IPS-18a (cell line): ENCODE measurements at regions not wholly inside any gene's neighbourhood (a gene's known extent, or its start where the extent isn't known, plus 50 kb on each side); places are given as distances from the start of the nearest gene placed in this dataset.

Experiments
- H3K27ac ChIP-seq: one replicate; pipeline ENCODE4 v1.5.1; 2013; ENCODE audit warnings: low read length
- H3K27me3 ChIP-seq: one replicate; pipeline ENCODE4 v1.6.1; 2013; ENCODE audit warnings: mild to moderate bottlenecking, low read length; ENCODE audit not compliant: control insufficient read depth, insufficient read depth
- H3K36me3 ChIP-seq: one replicate; pipeline ENCODE4 v1.6.1; 2013; ENCODE audit warnings: low read depth, low read length; ENCODE audit not compliant: control insufficient read depth
- H3K4me1 ChIP-seq: one replicate; pipeline ENCODE4 v1.6.1; 2013; ENCODE audit warnings: low read depth, low read length; ENCODE audit not compliant: control insufficient read depth
- H3K4me3 ChIP-seq: one replicate; pipeline ENCODE4 v1.5.1; 2013; ENCODE audit warnings: low read length
- H3K9ac ChIP-seq: one replicate; pipeline ENCODE4 v1.6.1; 2013; ENCODE audit warnings: mild to moderate bottlenecking, low read length, moderate library complexity
- H3K9me3 ChIP-seq: one replicate; pipeline ENCODE4 v1.6.1; 2013; ENCODE audit warnings: low read depth, low read length; ENCODE audit not compliant: control insufficient read depth

- H3K36me3 ChIP-seq, result no peaks in the 10 kb centered on the region
- H3K4me1 ChIP-seq, result peaks cover 6% of the 10 kb centered on the region
- no peak overlapping the region for H3K27ac ChIP-seq
- no peak overlapping the region for H3K9ac ChIP-seq
- H3K9me3 ChIP-seq, result no peaks in the 10 kb centered on the region
- no peak overlapping the region for H3K4me3 ChIP-seq
- H3K27me3 ChIP-seq, result no peaks in the 10 kb centered on the region
Measured at GRCh38 chr14:57085801-57086200, 182.9 kb downstream of the EXOC5 start.

- Histone ChIP-seq H3K36me3 (no peaks in the 10 kb centered on the region), H3K27ac (no peak overlapping the region), H3K9me3 (no peaks in the 10 kb centered on the region), H3K27me3 (no peaks in the 10 kb centered on the region), H3K4me1 (peaks cover 8% of the 10 kb centered on the region), H3K9ac (no peak overlapping the region), H3K4me3 (no peak overlapping the region)
Measured at GRCh38 chr14:57085043-57085442, 183.7 kb downstream of the EXOC5 start.

- Histone ChIP-seq H3K36me3 (no peaks in the 10 kb centered on the region), H3K4me1 (peaks cover 11% of the 10 kb centered on the region), H3K9ac (no peak overlapping the region), H3K27me3 (no peaks in the 10 kb centered on the region), H3K4me3 (no peak overlapping the region), H3K27ac (no peak overlapping the region), H3K9me3 (no peaks in the 10 kb centered on the region)
Measured at GRCh38 chr14:57080691-57081090, 188.0 kb downstream of the EXOC5 start.

DNA sequence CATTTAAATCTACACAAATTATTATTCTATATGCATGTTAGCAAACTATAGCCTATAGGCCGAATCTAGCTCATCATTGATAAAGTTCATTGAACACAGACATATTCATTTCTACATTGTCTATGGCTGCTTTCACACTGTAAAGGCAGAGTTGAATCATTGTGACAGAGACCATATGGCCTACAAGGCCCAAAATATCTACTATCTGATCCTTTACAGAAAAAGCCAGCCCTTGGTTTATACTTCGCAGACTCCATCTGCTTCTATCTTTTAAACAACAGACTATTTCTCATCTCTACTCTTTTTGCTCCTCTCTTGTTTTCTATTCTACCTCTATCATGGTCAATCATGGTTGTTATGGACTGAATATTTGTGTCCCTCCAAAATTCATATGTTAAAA, 190.7 kb downstream of the EXOC5 start:
- Histone ChIP-seq H3K27ac (no peak overlapping the region), H3K4me3 (no peak overlapping the region), H3K9ac (no peak overlapping the region), H3K27me3 (no peaks in the 10 kb centered on the region), H3K4me1 (peaks cover 11% of the 10 kb centered on the region), H3K9me3 (no peaks in the 10 kb centered on the region), H3K36me3 (no peaks in the 10 kb centered on the region)

GRCh38 chr14:57073986-57074385, 194.7 kb downstream of the EXOC5 start:
- no peak overlapping the region for H3K27ac ChIP-seq
- H3K9me3 ChIP-seq, result no peaks in the 10 kb centered on the region
- no peak overlapping the region for H3K4me3 ChIP-seq
- no peaks in the 10 kb centered on the region for H3K27me3 ChIP-seq
- H3K9ac ChIP-seq, result no peak overlapping the region
- H3K4me1 ChIP-seq, result no peaks in the 10 kb centered on the region
- H3K36me3 ChIP-seq, result no peaks in the 10 kb centered on the region

- Histone ChIP-seq H3K9ac (no peak overlapping the region), H3K4me3 (no peak overlapping the region), H3K4me1 (peaks cover 4% of the 10 kb centered on the region), H3K36me3 (no peaks in the 10 kb centered on the region), H3K27me3 (peaks cover 2% of the 10 kb centered on the region), H3K27ac (no peak overlapping the region), H3K9me3 (no peaks in the 10 kb centered on the region)
Measured at GRCh38 chr14:57071639-57072038, 197.1 kb downstream of the EXOC5 start.

GRCh38 chr14:57069702-57070101, 199.0 kb downstream of the EXOC5 start:
- Histone ChIP-seq H3K36me3 (no peaks in the 10 kb centered on the region), H3K27me3 (peaks cover 8% of the 10 kb centered on the region), H3K9me3 (no peaks in the 10 kb centered on the region), H3K27ac (no peak overlapping the region), H3K4me3 (no peak overlapping the region), H3K4me1 (peaks cover 4% of the 10 kb centered on the region), H3K9ac (no peak overlapping the region)

DNA sequence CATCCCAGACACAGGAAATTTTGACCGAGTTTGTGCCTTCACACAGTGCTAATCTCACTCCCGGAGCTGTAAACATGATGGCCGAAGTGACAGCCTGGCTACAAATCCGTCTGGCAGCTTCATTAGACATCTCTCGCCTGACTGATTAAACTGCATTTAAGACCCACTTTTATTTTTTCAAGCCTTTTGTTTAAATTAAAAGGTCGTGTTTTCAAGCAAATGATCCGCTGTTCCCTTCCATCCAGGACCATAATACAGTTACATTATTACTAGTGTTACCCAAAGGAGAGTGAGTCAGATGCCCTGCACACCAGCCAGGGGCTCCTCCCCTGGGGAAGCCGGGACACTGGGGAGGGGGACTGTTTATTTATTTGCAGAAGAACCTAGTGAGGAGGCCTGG, 200.2 kb downstream of the EXOC5 start:
- Histone ChIP-seq H3K4me1 (peaks cover 4% of the 10 kb centered on the region), H3K27me3 (peaks cover 8% of the 10 kb centered on the region), H3K27ac (no peak overlapping the region), H3K9ac (no peak overlapping the region), H3K9me3 (no peaks in the 10 kb centered on the region), H3K36me3 (no peaks in the 10 kb centered on the region), H3K4me3 (no peak overlapping the region)

DNA sequence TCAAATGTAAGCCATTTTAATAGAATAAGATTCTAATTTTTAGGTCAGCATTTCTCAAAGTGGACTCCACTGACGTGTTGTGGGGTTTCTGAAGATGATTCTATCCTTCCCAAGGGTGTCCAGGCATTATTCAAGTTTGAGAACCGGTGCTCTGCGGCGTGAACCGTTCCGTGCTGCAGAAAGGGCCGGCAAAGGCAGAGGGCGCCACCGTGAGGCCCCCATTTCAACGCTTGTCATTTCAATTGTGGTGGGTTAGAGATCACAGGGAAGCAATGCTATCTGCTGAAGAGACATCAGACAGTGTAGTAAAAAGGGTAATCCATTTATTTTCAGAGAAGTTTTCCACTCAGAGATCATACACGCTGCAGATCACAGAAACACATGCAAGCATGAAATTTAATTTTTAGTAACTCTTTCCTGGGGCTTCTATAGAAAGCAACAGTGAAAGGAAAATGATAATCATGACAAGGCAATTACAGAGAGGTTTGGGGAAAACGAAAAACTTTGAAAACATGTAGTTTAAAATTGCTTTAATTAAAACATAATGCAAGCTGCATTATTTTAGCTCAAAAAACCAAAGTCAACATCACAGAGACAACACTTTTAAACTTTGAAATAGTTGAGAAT, 201.7 kb downstream of the EXOC5 start:
- peaks cover 8% of the 10 kb centered on the region for H3K27me3 ChIP-seq
- H3K27ac ChIP-seq, result no peak overlapping the region
- H3K4me3 ChIP-seq, result no peak overlapping the region
- peaks cover 4% of the 10 kb centered on the region for H3K4me1 ChIP-seq
- no peaks in the 10 kb centered on the region for H3K36me3 ChIP-seq
- H3K9ac ChIP-seq, result no peak overlapping the region
- no peaks in the 10 kb centered on the region for H3K9me3 ChIP-seq

GRCh38 chr14:57066463-57066862, 202.2 kb downstream of the EXOC5 start:
- Histone ChIP-seq H3K4me1 (peaks cover 4% of the 10 kb centered on the region), H3K9me3 (no peaks in the 10 kb centered on the region), H3K27me3 (peaks cover 8% of the 10 kb centered on the region), H3K9ac (no peak overlapping the region), H3K36me3 (no peaks in the 10 kb centered on the region), H3K27ac (no peak overlapping the region), H3K4me3 (no peak overlapping the region)

DNA sequence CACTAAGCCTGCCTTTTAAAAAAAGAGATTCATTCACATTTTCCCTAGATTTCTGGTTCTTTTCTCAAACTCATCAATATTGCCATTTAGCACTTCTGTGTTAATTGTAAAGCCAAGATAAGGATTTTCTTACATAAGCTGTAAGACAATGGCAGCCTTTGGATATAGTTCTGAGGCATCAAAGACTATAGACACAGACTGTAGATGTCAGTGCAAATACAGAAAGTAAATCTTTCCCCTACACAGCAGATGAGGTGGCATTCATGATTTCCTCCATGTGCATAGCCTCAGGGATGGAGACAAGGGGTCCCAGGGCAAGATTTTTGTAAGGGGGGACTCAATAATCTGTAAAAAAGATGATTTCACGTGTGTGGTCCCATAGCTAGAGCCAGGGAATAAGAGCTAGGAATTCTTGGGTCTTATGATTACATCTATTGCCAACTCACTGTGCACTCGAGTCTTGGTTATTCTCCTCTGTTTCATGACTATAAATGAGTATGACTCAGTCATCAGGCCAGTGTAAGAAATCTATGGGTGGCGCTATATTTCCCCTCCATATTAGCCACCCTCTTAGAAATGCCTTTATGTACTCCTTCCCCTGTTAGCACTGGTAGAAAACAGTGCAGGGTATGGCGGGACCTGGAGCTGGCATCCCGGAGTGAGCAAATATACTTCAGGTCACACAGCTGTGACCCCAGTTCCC, 207.5 kb downstream of the EXOC5 start:
- no peaks in the 10 kb centered on the region for H3K36me3 ChIP-seq
- peaks cover 22% of the 10 kb centered on the region for H3K4me1 ChIP-seq
- no peaks in the 10 kb centered on the region for H3K9me3 ChIP-seq
- H3K4me3 ChIP-seq, result no peak overlapping the region
- no peak overlapping the region for H3K9ac ChIP-seq
- H3K27me3 ChIP-seq, result peaks cover 1% of the 10 kb centered on the region
- H3K27ac ChIP-seq, result no peak overlapping the region
